SJCRH30 (cell line): ENCODE measurements at regions not wholly inside any gene's neighbourhood (a gene's known extent, or its start where the extent isn't known, plus 50 kb on each side); places are given as distances from the start of the nearest gene placed in this dataset.

Experiments
- DNase-seq, 2 experiments: peaks; one replicate each; pipeline ENCODE4 v3.0.0-alpha.2; 2015 to 2020
- H3K27ac ChIP-seq: fragments of 250-450 bp; sonication (Bioruptor Pico); 2 replicates; pipeline ENCODE4 v1.5.1; 2020; ENCODE audit warnings: mild to moderate bottlenecking, moderate library complexity
- H3K27me3 ChIP-seq: fragments of 250-450 bp; sonication (Bioruptor Pico); 2 replicates; pipeline ENCODE4 v1.5.1; 2020; ENCODE audit warnings: mild to moderate bottlenecking, moderate library complexity
- H3K36me3 ChIP-seq: fragments of 250-450 bp; sonication (Bioruptor Pico); 2 replicates; pipeline ENCODE4 v1.5.1; 2020; ENCODE audit warnings: mild to moderate bottlenecking, moderate library complexity
- H3K4me1 ChIP-seq: fragments of 250-450 bp; sonication (Bioruptor Pico); 2 replicates; pipeline ENCODE4 v1.5.1; 2020; ENCODE audit warnings: mild to moderate bottlenecking, moderate library complexity
- H3K4me3 ChIP-seq: fragments of 250-450 bp; sonication (Bioruptor Pico); 2 replicates; pipeline ENCODE4 v1.5.1; 2020; ENCODE audit warnings: mild to moderate bottlenecking, moderate library complexity
- H3K9me3 ChIP-seq: fragments of 250-450 bp; sonication (Bioruptor Pico); replicated peaks from 2 replicates; pipeline ENCODE4 v1.5.1; 2020; ENCODE audit warnings: mild to moderate bottlenecking, moderate library complexity

- H3K9me3 ChIP-seq = no peaks in the 10 kb centered on the region
- no peak for DNase-seq
- no peak overlapping the region for H3K27ac ChIP-seq
- H3K4me1 ChIP-seq = no peaks in the 10 kb centered on the region
- no peak overlapping the region for H3K4me3 ChIP-seq
- peaks cover 3% of the 10 kb centered on the region; the same call in 1 of the 2 replicates for H3K27me3 ChIP-seq
- H3K36me3 ChIP-seq = no peaks in the 10 kb centered on the region
Observed at GRCh38 chr1:24980836-24981630, 51.0 kb upstream of the RUNX3 start.
